ENCODE measurements at regions not wholly inside any gene's neighbourhood (a gene's known extent, or its start where the extent isn't known, plus 50 kb on each side); places are given as distances from the start of the nearest gene placed in this dataset.

- TF ChIP-seq CTCF (IDR thresholded peaks at IDR 0.05; ENCODE audit: insufficient read depth, low read length) (no peak), REST (IDR thresholded peaks at IDR 0.05; ENCODE audit: insufficient replicate concordance, low read depth) (no peak), GABPA (IDR thresholded peaks at IDR 0.05; ENCODE audit: low read depth) (no peak), SPI1 (IDR thresholded peaks at IDR 0.05; ENCODE audit: borderline replicate concordance, low read depth) (no peak), POLR2AphosphoS5 (IDR thresholded peaks at IDR 0.05; ENCODE audit: low read depth) (no peak)
- no peak overlapping the region for H3K27ac ChIP-seq (replicated peaks)
- H3K4me3 ChIP-seq (replicated peaks; ENCODE audit: insufficient read depth, low read length), result no peak overlapping the region
- peaks cover 2% of the 10 kb centered on the region for H3K27me3 ChIP-seq (ENCODE audit: insufficient read depth, poor library complexity, severe bottlenecking)
- no peak for DNase-seq (ENCODE audit: low read depth in 1 of 2, low spot score in 1 of 2)
Observed at GRCh38 chr7:110595694-110596093, 495.2 kb upstream of the LRRN3 start.

- no peak for DNase-seq (ENCODE audit: low read depth in 1 of 2, low spot score in 1 of 2)
- TF ChIP-seq CTCF (IDR thresholded peaks at IDR 0.05; ENCODE audit: insufficient read depth, low read length) (no peak), POLR2AphosphoS5 (IDR thresholded peaks at IDR 0.05; ENCODE audit: low read depth) (no peak), GABPA (IDR thresholded peaks at IDR 0.05; ENCODE audit: low read depth) (no peak), SPI1 (IDR thresholded peaks at IDR 0.05; ENCODE audit: borderline replicate concordance, low read depth) (no peak)
- Histone ChIP-seq H3K27ac (replicated peaks) (no peak overlapping the region), H3K27me3 (ENCODE audit: insufficient read depth, poor library complexity, severe bottlenecking) (peaks cover 2% of the 10 kb centered on the region), H3K4me3 (replicated peaks; ENCODE audit: insufficient read depth, low read length) (no peak overlapping the region)
Observed at GRCh38 chr7:110600956-110601355, 490.0 kb upstream of the LRRN3 start.

- Histone ChIP-seq H3K4me3 (replicated peaks; ENCODE audit: insufficient read depth, low read length) (no peak overlapping the region), H3K27ac (replicated peaks) (no peak overlapping the region), H3K27me3 (ENCODE audit: insufficient read depth, poor library complexity, severe bottlenecking) (peaks cover 2% of the 10 kb centered on the region)
- no peak for DNase-seq (ENCODE audit: low read depth in 1 of 2, low spot score in 1 of 2)
- TF ChIP-seq REST (IDR thresholded peaks at IDR 0.05; ENCODE audit: insufficient replicate concordance, low read depth) (no peak), SPI1 (IDR thresholded peaks at IDR 0.05; ENCODE audit: borderline replicate concordance, low read depth) (no peak)
Observed at GRCh38 chr7:110601710-110602109, 489.2 kb upstream of the LRRN3 start.

GRCh38 chr7:110604206-110604605 lies 486.7 kb upstream of the LRRN3 start:
- TF ChIP-seq REST (IDR thresholded peaks at IDR 0.05; ENCODE audit: insufficient replicate concordance, low read depth), result no peak
- no peak for TF ChIP-seq GABPA (IDR thresholded peaks at IDR 0.05; ENCODE audit: low read depth)
- TF ChIP-seq CTCF (IDR thresholded peaks at IDR 0.05; ENCODE audit: insufficient read depth, low read length), result no peak
- TF ChIP-seq SPI1 (IDR thresholded peaks at IDR 0.05; ENCODE audit: borderline replicate concordance, low read depth), result no peak
- TF ChIP-seq POLR2AphosphoS5 (IDR thresholded peaks at IDR 0.05; ENCODE audit: low read depth), result no peak
- H3K27ac ChIP-seq (replicated peaks), result no peak overlapping the region
- no peaks in the 10 kb centered on the region for H3K27me3 ChIP-seq (ENCODE audit: insufficient read depth, poor library complexity, severe bottlenecking)
- no peak overlapping the region for H3K4me3 ChIP-seq (replicated peaks; ENCODE audit: insufficient read depth, low read length)
- DNase-seq (ENCODE audit: low read depth in 1 of 2, low spot score in 1 of 2), result no peak

Data from HL-60 (cell line).